ENCODE measurements at regions not wholly inside any gene's neighbourhood (a gene's known extent, or its start where the extent isn't known, plus 50 kb on each side); places are given as distances from the start of the nearest gene placed in this dataset.
"Not testable (repeated sequence)": the region's sequence is repeated elsewhere in the genome, so short reads cannot be mapped to it uniquely, and the experiment has no call there.

GRCh38 chr13:26882731-26883130, 122.1 kb upstream of the GPR12 start:
- H3K27me3 Mint-ChIP-seq (ENCODE audit: low read depth) = no peaks in the 10 kb centered on the region

GRCh38 chr13:26881154-26881553, 120.6 kb upstream of the GPR12 start:
- Mint-ChIP-seq H3K27ac (no peak overlapping the region), H3K4me1 (ENCODE audit: low read depth) (no peaks in the 10 kb centered on the region), H3K27me3 (ENCODE audit: low read depth) (no peaks in the 10 kb centered on the region), H3K9me3 (peaks cover 3% of the 10 kb centered on the region), H3K36me3 (ENCODE audit: low read depth) (no peaks in the 10 kb centered on the region), H3K4me3 (no peak overlapping the region)

More at GRCh38 chr13:26882731-26883130, 122.1 kb upstream of the GPR12 start:
- Mint-ChIP-seq H3K4me1 (ENCODE audit: low read depth) (no peaks in the 10 kb centered on the region), H3K9me3 (no peaks in the 10 kb centered on the region), H3K4me3 (no peak overlapping the region), H3K36me3 (ENCODE audit: low read depth) (no peaks in the 10 kb centered on the region), H3K27ac (no peak overlapping the region)

GRCh38 chr13:26880735-26881134, 120.1 kb upstream of the GPR12 start:
- Mint-ChIP-seq H3K27ac (no peak overlapping the region), H3K36me3 (ENCODE audit: low read depth) (no peaks in the 10 kb centered on the region), H3K9me3 (peaks cover 6% of the 10 kb centered on the region), H3K4me3 (no peak overlapping the region), H3K4me1 (ENCODE audit: low read depth) (no peaks in the 10 kb centered on the region), H3K27me3 (ENCODE audit: low read depth) (no peaks in the 10 kb centered on the region)

GRCh38 chr13:26878438-26878837, 117.9 kb upstream of the GPR12 start:
- Mint-ChIP-seq H3K9me3 (peaks cover 6% of the 10 kb centered on the region), H3K4me1 (ENCODE audit: low read depth) (no peaks in the 10 kb centered on the region), H3K27me3 (ENCODE audit: low read depth) (no peaks in the 10 kb centered on the region), H3K36me3 (ENCODE audit: low read depth) (no peaks in the 10 kb centered on the region), H3K4me3 (no peak overlapping the region), H3K27ac (no peak overlapping the region)

GRCh38 chr13:26873386-26873698, 112.8 kb upstream of the GPR12 start:
- Mint-ChIP-seq H3K27ac (no peak overlapping the region), H3K36me3 (ENCODE audit: low read depth) (no peaks in the 10 kb centered on the region), H3K27me3 (ENCODE audit: low read depth) (no peaks in the 10 kb centered on the region), H3K4me1 (ENCODE audit: low read depth) (no peaks in the 10 kb centered on the region), H3K4me3 (no peak overlapping the region), H3K9me3 (peaks cover 6% of the 10 kb centered on the region)

- Mint-ChIP-seq H3K36me3 (ENCODE audit: low read depth) (no peaks in the 10 kb centered on the region), H3K27me3 (ENCODE audit: low read depth) (no peaks in the 10 kb centered on the region), H3K27ac (no peak overlapping the region), H3K4me3 (no peak overlapping the region), H3K9me3 (peaks cover 6% of the 10 kb centered on the region), H3K4me1 (ENCODE audit: low read depth) (no peaks in the 10 kb centered on the region)
These were observed 112.2 kb upstream of the GPR12 start for GRCh38 chr13:26872525-26873385.

- Mint-ChIP-seq H3K36me3 (ENCODE audit: low read depth) (no peaks in the 10 kb centered on the region), H3K4me3 (no peak overlapping the region), H3K4me1 (ENCODE audit: low read depth) (no peaks in the 10 kb centered on the region)
These were observed 107.0 kb upstream of the GPR12 start for GRCh38 chr13:26867451-26868091.

GRCh38 chr13:26864576-26864975, 104.0 kb upstream of the GPR12 start:
- H3K4me3 Mint-ChIP-seq = no peak overlapping the region
- no peak overlapping the region for H3K27ac Mint-ChIP-seq
- H3K9me3 Mint-ChIP-seq = no peaks in the 10 kb centered on the region
- H3K36me3 Mint-ChIP-seq (ENCODE audit: low read depth) = no peaks in the 10 kb centered on the region
- no peaks in the 10 kb centered on the region for H3K27me3 Mint-ChIP-seq (ENCODE audit: low read depth)
- H3K4me1 Mint-ChIP-seq (ENCODE audit: low read depth) = no peaks in the 10 kb centered on the region

More at GRCh38 chr13:26867451-26868091, 107.0 kb upstream of the GPR12 start:
- Mint-ChIP-seq H3K27ac (no peak overlapping the region), H3K27me3 (ENCODE audit: low read depth) (no peaks in the 10 kb centered on the region), H3K9me3 (no peaks in the 10 kb centered on the region)

GRCh38 chr13:26861941-26862340, 101.4 kb upstream of the GPR12 start:
- Mint-ChIP-seq H3K4me3 (no peak overlapping the region), H3K36me3 (ENCODE audit: low read depth) (no peaks in the 10 kb centered on the region), H3K27ac (no peak overlapping the region), H3K27me3 (ENCODE audit: low read depth) (no peaks in the 10 kb centered on the region), H3K9me3 (no peaks in the 10 kb centered on the region), H3K4me1 (ENCODE audit: low read depth) (no peaks in the 10 kb centered on the region)

- H3K27ac Mint-ChIP-seq = no peak overlapping the region
- no peaks in the 10 kb centered on the region for H3K36me3 Mint-ChIP-seq (ENCODE audit: low read depth)
- no peaks in the 10 kb centered on the region for H3K4me1 Mint-ChIP-seq (ENCODE audit: low read depth)
- peaks cover 6% of the 10 kb centered on the region for H3K27me3 Mint-ChIP-seq (ENCODE audit: low read depth)
- H3K4me3 Mint-ChIP-seq = no peak overlapping the region
- no peaks in the 10 kb centered on the region for H3K9me3 Mint-ChIP-seq
These were observed 95.3 kb upstream of the GPR12 start for GRCh38 chr13:26855921-26856320.

- H3K27me3 Mint-ChIP-seq (ENCODE audit: low read depth) = peaks cover 6% of the 10 kb centered on the region
- H3K9me3 Mint-ChIP-seq = no peaks in the 10 kb centered on the region
- H3K27ac Mint-ChIP-seq = no peak overlapping the region
- no peaks in the 10 kb centered on the region for H3K4me1 Mint-ChIP-seq (ENCODE audit: low read depth)
- H3K36me3 Mint-ChIP-seq (ENCODE audit: low read depth) = no peaks in the 10 kb centered on the region
- no peak overlapping the region for H3K4me3 Mint-ChIP-seq
These were observed 94.5 kb upstream of the GPR12 start for GRCh38 chr13:26855071-26855470.

- Mint-ChIP-seq H3K4me1 (ENCODE audit: low read depth) (no peaks in the 10 kb centered on the region), H3K36me3 (ENCODE audit: low read depth) (no peaks in the 10 kb centered on the region), H3K9me3 (no peaks in the 10 kb centered on the region), H3K27me3 (ENCODE audit: low read depth) (peaks cover 6% of the 10 kb centered on the region), H3K27ac (no peak overlapping the region), H3K4me3 (no peak overlapping the region)
These were observed 92.7 kb upstream of the GPR12 start for GRCh38 chr13:26853323-26853722.

GRCh38 chr13:26847281-26847680, 86.7 kb upstream of the GPR12 start:
- H3K27me3 Mint-ChIP-seq (ENCODE audit: low read depth) = no peaks in the 10 kb centered on the region
- no peak overlapping the region for H3K27ac Mint-ChIP-seq
- H3K4me3 Mint-ChIP-seq = no peak overlapping the region
- H3K36me3 Mint-ChIP-seq (ENCODE audit: low read depth) = no peaks in the 10 kb centered on the region
- no peaks in the 10 kb centered on the region for H3K9me3 Mint-ChIP-seq
- no peaks in the 10 kb centered on the region for H3K4me1 Mint-ChIP-seq (ENCODE audit: low read depth)

- H3K9me3 Mint-ChIP-seq; H3K27me3 Mint-ChIP-seq (ENCODE audit: low read depth); H3K36me3 Mint-ChIP-seq (ENCODE audit: low read depth); H3K27ac Mint-ChIP-seq; H3K4me3 Mint-ChIP-seq; H3K4me1 Mint-ChIP-seq (ENCODE audit: low read depth): not testable (repeated sequence)
These were observed 84.5 kb upstream of the GPR12 start for GRCh38 chr13:26845063-26845462.

GRCh38 chr13:26839682-26840081, 79.1 kb upstream of the GPR12 start:
- H3K36me3 Mint-ChIP-seq (ENCODE audit: low read depth) = no peaks in the 10 kb centered on the region
- H3K27ac Mint-ChIP-seq = no peak overlapping the region
- H3K4me1 Mint-ChIP-seq (ENCODE audit: low read depth) = no peaks in the 10 kb centered on the region
- H3K4me3 Mint-ChIP-seq = no peak overlapping the region
- H3K9me3 Mint-ChIP-seq = no peaks in the 10 kb centered on the region
- H3K27me3 Mint-ChIP-seq (ENCODE audit: low read depth) = peaks cover 12% of the 10 kb centered on the region
